MCF 10A (cell line): ENCODE measurements at regions not wholly inside any gene's neighbourhood (a gene's known extent, or its start where the extent isn't known, plus 50 kb on each side); places are given as distances from the start of the nearest gene placed in this dataset.

Experiments
- BruUV-seq: library from RNA; stranded (reverse); fragments of 400-500 nt; replicated peaks from 2 replicates; lab custom pipeline; 2021; lab: Mats Ljungman, UMichigan
- CTCF ChIA-PET: fragments of 300-600 bp; sonication (Branson Sonifier 250); formaldehyde crosslinking; extraction: SDS; loops from one replicate; lab custom pipeline; 2021; ENCODE audit warnings: antibody characterized with exemption, inconsistent platforms; lab: Yijun Ruan, JAX
- POLR2A ChIA-PET: fragments of 300-600, 350-650 bp; sonication (Branson Sonifier 250); formaldehyde crosslinking; extraction: SDS; loops from one replicate; lab custom pipeline; 2020; ENCODE audit warnings: antibody characterized with exemption, inconsistent platforms; lab: Yijun Ruan, JAX
- DNase-seq: peaks from one replicate; pipeline ENCODE4 v3.0.0-alpha.2; 2018; ENCODE audit not compliant: unreplicated experiment
- H3K27ac Mint-ChIP-seq: one replicate; pipeline ENCODE4 v1.8.0; 2022; ENCODE audit warnings: mild to moderate bottlenecking, low read depth, mixed read lengths; ENCODE audit not compliant: unreplicated experiment
- H3K27me3 Mint-ChIP-seq: one replicate; pipeline ENCODE4 v1.8.0; 2022; ENCODE audit warnings: mixed read lengths; ENCODE audit not compliant: insufficient read depth, unreplicated experiment
- H3K36me3 Mint-ChIP-seq: one replicate; pipeline ENCODE4 v1.8.0; 2022; ENCODE audit warnings: mild to moderate bottlenecking, moderate library complexity, mixed read lengths; ENCODE audit not compliant: insufficient read depth, unreplicated experiment
- H3K4me1 Mint-ChIP-seq: one replicate; pipeline ENCODE4 v1.8.0; 2022; ENCODE audit warnings: mixed read lengths; ENCODE audit not compliant: insufficient read depth, unreplicated experiment
- H3K4me3 Mint-ChIP-seq: one replicate; pipeline ENCODE4 v1.8.0; 2022; ENCODE audit warnings: mild to moderate bottlenecking, moderate library complexity, mixed read lengths; ENCODE audit not compliant: unreplicated experiment
- H3K9me3 Mint-ChIP-seq: one replicate; pipeline ENCODE4 v1.8.0; 2022; ENCODE audit warnings: mixed read lengths; ENCODE audit not compliant: unreplicated experiment
- intact Hi-C: fragments of 100-400 bp; cut with micrococcal nuclease; formaldehyde crosslinking; loops from 2 replicates; pipeline ENCODE4 v1.14.1; 2022
- TF ChIP-seq, protein P1 (sequence below): fragments of 200-600 bp; IDR thresholded peaks from one replicate; pipeline ENCODE4 v1.8.0; 2022; ENCODE audit warnings: antibody characterized with exemption, mild to moderate bottlenecking; ENCODE audit not compliant: unreplicated experiment

DNA sequence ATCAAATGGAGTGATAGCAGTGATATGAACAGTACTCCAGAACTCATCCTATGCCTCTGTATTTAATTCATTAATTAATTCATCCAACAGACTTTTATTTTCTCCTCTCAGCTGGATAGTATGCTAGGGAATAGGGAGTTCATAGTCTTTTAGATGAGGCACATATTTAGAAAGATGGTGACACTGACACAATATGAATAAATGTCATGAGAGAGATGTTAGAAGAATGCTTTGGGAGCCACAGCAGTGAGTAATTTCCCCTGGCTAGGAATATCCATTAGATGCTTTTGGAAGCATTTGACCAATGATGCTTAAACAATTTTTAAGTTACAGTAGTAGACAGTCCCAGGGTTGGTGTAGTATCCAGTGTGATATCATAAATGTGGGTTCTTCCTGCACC is 428.7 kb upstream of the SGCD start:
- TF ChIP-seq, protein P1, sequence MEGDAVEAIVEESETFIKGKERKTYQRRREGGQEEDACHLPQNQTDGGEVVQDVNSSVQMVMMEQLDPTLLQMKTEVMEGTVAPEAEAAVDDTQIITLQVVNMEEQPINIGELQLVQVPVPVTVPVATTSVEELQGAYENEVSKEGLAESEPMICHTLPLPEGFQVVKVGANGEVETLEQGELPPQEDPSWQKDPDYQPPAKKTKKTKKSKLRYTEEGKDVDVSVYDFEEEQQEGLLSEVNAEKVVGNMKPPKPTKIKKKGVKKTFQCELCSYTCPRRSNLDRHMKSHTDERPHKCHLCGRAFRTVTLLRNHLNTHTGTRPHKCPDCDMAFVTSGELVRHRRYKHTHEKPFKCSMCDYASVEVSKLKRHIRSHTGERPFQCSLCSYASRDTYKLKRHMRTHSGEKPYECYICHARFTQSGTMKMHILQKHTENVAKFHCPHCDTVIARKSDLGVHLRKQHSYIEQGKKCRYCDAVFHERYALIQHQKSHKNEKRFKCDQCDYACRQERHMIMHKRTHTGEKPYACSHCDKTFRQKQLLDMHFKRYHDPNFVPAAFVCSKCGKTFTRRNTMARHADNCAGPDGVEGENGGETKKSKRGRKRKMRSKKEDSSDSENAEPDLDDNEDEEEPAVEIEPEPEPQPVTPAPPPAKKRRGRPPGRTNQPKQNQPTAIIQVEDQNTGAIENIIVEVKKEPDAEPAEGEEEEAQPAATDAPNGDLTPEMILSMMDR, result no peak
- intact Hi-C loops, result no loop called here
- H3K36me3 Mint-ChIP-seq, result no peaks in the 10 kb centered on the region
- H3K9me3 Mint-ChIP-seq, result no peaks in the 10 kb centered on the region
- H3K4me1 Mint-ChIP-seq, result peaks cover 5% of the 10 kb centered on the region
- POLR2A ChIA-PET, result no interaction called here
- no peak overlapping the region for H3K4me3 Mint-ChIP-seq
- H3K27me3 Mint-ChIP-seq, result no peaks in the 10 kb centered on the region
- DNase-seq, result no peak
- BruUV-seq, result no TSS peak
- no peak overlapping the region for H3K27ac Mint-ChIP-seq
- CTCF ChIA-PET, result interaction anchor here (0.5 to 0.6 kb wide), 2 partner anchors 9 to 1127 kb away, joined by 3 to 4 read pairs; no protein-coding TSS in a partner anchor

DNA sequence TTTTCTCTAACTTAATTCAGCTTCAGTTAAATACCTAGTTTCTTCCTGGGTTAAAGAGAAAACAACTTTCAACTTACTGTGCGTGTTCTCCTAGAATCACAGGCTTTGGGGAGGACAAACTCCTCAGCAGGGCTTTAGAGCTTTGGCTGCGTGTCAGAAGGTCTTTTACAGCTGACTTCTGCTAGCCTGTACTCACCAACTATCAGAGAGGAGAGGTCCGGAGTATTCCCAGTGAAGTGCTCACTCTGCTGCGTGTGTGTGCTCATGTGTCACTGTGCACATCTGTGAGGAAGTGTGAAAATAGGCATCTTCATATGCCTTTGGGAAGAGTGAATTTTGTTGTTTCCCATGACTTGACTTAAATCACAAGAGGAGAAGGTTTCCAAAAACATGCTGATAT is 423.2 kb upstream of the SGCD start:
- POLR2A ChIA-PET, result no interaction called here
- Mint-ChIP-seq H3K4me3 (no peak overlapping the region), H3K27me3 (no peaks in the 10 kb centered on the region), H3K27ac (no peak overlapping the region), H3K4me1 (peaks cover 3% of the 10 kb centered on the region), H3K9me3 (no peaks in the 10 kb centered on the region), H3K36me3 (no peaks in the 10 kb centered on the region)
- CTCF ChIA-PET, result interaction anchor here (0.6 to 1.6 kb wide), 5 partner anchors 9 to 931 kb away, joined by 3 to 5 read pairs (median 4); no protein-coding TSS in a partner anchor
- no peak for DNase-seq
- TF ChIP-seq, protein P1, result no peak
- intact Hi-C loops, result no loop called here
- no TSS peak for BruUV-seq

DNA sequence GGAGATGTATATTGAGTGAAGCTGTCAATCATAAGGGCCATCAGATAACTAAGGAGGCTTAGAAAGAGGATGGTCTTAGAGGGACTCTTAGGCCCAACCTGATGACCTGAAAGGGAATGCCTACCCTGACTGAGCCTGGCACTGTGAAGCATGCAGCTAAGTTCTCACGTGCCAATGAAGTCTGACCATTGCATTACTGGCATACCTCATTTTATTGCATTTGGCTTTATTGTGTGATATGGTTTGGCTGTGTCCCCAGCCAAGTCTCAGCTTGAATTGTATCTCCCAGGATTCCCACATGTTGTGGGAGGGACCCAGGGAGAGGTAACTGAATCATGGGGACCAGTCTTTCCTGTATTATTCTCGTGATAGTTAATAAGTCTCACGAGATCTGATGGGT is 421.6 kb upstream of the SGCD start:
- Mint-ChIP-seq H3K27me3 (no peaks in the 10 kb centered on the region), H3K36me3 (no peaks in the 10 kb centered on the region), H3K4me3 (no peak overlapping the region), H3K27ac (no peak overlapping the region), H3K4me1 (no peaks in the 10 kb centered on the region), H3K9me3 (no peaks in the 10 kb centered on the region)
- no peak for DNase-seq
- ChIA-PET CTCF (interaction anchor here (0.6 to 1.8 kb wide), 6 partner anchors 12 to 946 kb away, joined by 3 to 8 read pairs (median 6); no protein-coding TSS in a partner anchor), POLR2A (interaction anchor here (1.1 kb wide), 1 partner anchor 767 kb away, joined by 5 read pairs; no protein-coding TSS in a partner anchor)
- TF ChIP-seq, protein P1, result no peak
- BruUV-seq, result no TSS peak
- intact Hi-C loops, result loop anchor here (5.0 kb wide), 1 partner anchor 288 kb away; no protein-coding TSS in a partner anchor

DNA sequence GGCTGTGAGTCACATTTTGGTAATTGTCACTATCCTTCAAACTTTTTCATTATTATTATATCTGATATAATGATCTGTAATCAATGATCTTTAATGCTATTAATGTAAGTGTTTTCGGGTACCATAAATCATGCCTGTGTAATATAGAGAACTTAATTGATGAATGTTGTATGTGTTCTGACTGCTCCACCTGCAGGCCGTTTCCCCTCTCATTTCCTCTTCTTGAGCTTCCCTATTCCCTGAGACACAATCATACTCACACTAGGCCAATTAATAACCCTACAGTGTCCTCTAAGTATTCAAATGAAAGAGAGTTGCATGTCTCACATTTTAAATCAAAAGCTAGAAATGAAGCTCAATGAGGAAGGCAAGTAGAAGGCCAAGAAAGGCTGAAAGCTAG is 420.9 kb upstream of the SGCD start:
- no TSS peak for BruUV-seq
- no peak for DNase-seq
- Mint-ChIP-seq H3K27me3 (peaks cover 1% of the 10 kb centered on the region), H3K9me3 (no peaks in the 10 kb centered on the region), H3K4me3 (no peak overlapping the region), H3K4me1 (no peaks in the 10 kb centered on the region), H3K27ac (no peak overlapping the region), H3K36me3 (no peaks in the 10 kb centered on the region)
- TF ChIP-seq, protein P1, result no peak
- intact Hi-C loops, result loop anchor here (5.0 kb wide), 1 partner anchor 289 kb away; no protein-coding TSS in a partner anchor
- CTCF ChIA-PET, result interaction anchor here (0.7 to 1.8 kb wide), 11 partner anchors 11 to 1035 kb away, joined by 3 to 8 read pairs (median 4); no protein-coding TSS in a partner anchor
- POLR2A ChIA-PET, result interaction anchor here (1.1 kb wide), 1 partner anchor 767 kb away, joined by 5 read pairs; no protein-coding TSS in a partner anchor
